ENCODE measurements at regions not wholly inside any gene's neighbourhood (a gene's known extent, or its start where the extent isn't known, plus 50 kb on each side); places are given as distances from the start of the nearest gene placed in this dataset.

GRCh38 chr11:39255648-39256047 is 2203.8 kb downstream of the LRRC4C start:
- POLR2A ChIA-PET = no interaction called here
- H3K27ac Mint-ChIP-seq = no peak overlapping the region
- ATAC-seq (no peak), DNase-seq (ENCODE audit: low spot score) (no peak)
- H3K9me3 Mint-ChIP-seq = peaks cover 69% of the 10 kb centered on the region
- TF ChIP-seq TEAD1 (CRISPR knock-in tag; IDR thresholded peaks at IDR 0.05) (no peak), PRRX2 (CRISPR knock-in tag; IDR thresholded peaks at IDR 0.05) (no peak), SP1 (CRISPR knock-in tag; conservative IDR thresholded peaks at IDR 0.05) (no peak), CBFB (CRISPR knock-in tag; IDR thresholded peaks at IDR 0.05; ENCODE audit: low read depth) (no peak), ATF2 (CRISPR knock-in tag; IDR thresholded peaks at IDR 0.05; ENCODE audit: borderline replicate concordance, low read depth) (no peak), CTCF (IDR thresholded peaks at IDR 0.05) (no peak), JAZF1 (CRISPR knock-in tag; IDR thresholded peaks at IDR 0.05) (no peak), OVOL2 (CRISPR knock-in tag; IDR thresholded peaks at IDR 0.05; ENCODE audit: borderline replicate concordance) (no peak), USF1 (CRISPR knock-in tag; IDR thresholded peaks at IDR 0.05) (no peak), ZNF263 (CRISPR knock-in tag; IDR thresholded peaks at IDR 0.05; ENCODE audit: low read depth) (no peak), SMAD4 (CRISPR knock-in tag; IDR thresholded peaks at IDR 0.05) (no peak), ZNF219 (CRISPR knock-in tag; IDR thresholded peaks at IDR 0.05; ENCODE audit: borderline replicate concordance) (no peak), ZNF425 (CRISPR knock-in tag; conservative IDR thresholded peaks at IDR 0.05) (no peak)
- H3K4me1 Mint-ChIP-seq = no peaks in the 10 kb centered on the region
- no peak overlapping the region for H3K4me3 Mint-ChIP-seq
- H3K36me3 Mint-ChIP-seq = peaks cover 52% of the 10 kb centered on the region
- peaks cover 2% of the 10 kb centered on the region for H3K27me3 Mint-ChIP-seq (ENCODE audit: low read depth)
- CTCF ChIA-PET = no interaction called here

- POLR2A ChIA-PET = no interaction called here
These were observed 2209.7 kb downstream of the LRRC4C start for GRCh38 chr11:39249566-39250365.

More at GRCh38 chr11:39249566-39250365, 2209.7 kb downstream of the LRRC4C start:
- Mint-ChIP-seq H3K36me3 (peaks cover 27% of the 10 kb centered on the region), H3K4me3 (no peak overlapping the region), H3K9me3 (peaks cover 69% of the 10 kb centered on the region), H3K27me3 (ENCODE audit: low read depth) (no peaks in the 10 kb centered on the region; the same call in 1 of the 2 replicates), H3K4me1 (no peaks in the 10 kb centered on the region), H3K27ac (no peak overlapping the region)
- no peak for ATAC-seq
- CTCF ChIA-PET = no interaction called here
- TF ChIP-seq NFE2L1 (CRISPR knock-in tag; IDR thresholded peaks at IDR 0.05) (no peak), CBFB (CRISPR knock-in tag; IDR thresholded peaks at IDR 0.05; ENCODE audit: low read depth) (no peak), RORB (CRISPR knock-in tag; IDR thresholded peaks at IDR 0.05) (no peak), TP53 (CRISPR knock-in tag; IDR thresholded peaks at IDR 0.05) (no peak), ARID4B (CRISPR knock-in tag; IDR thresholded peaks at IDR 0.05; ENCODE audit: borderline replicate concordance) (no peak), SP1 (CRISPR knock-in tag; conservative IDR thresholded peaks at IDR 0.05) (no peak), AFF4 (CRISPR knock-in tag; IDR thresholded peaks at IDR 0.05; ENCODE audit: borderline replicate concordance) (no peak)
- DNase-seq (ENCODE audit: low spot score) = no peak

Data from WTC11 (cell line).